ENCODE measurements at regions not wholly inside any gene's neighbourhood (a gene's known extent, or its start where the extent isn't known, plus 50 kb on each side); places are given as distances from the start of the nearest gene placed in this dataset.

DNA sequence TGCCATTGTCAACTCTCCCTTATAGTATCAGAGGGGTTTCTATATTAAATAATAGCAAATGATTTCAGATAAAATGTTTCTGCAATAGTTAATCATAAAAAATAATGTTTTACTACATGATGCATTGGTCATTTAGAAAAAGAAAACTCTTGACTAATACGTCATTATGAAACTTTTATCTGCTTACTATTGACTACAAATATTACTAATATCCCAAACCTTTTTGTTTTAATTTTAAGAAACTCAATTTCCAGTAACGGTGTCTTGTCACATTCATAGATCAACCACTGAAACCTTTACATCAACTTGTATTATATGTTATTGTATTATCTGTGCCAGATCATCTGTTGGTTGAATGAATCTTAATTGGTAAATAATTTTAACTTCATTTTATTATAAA lies 482.9 kb upstream of the SLC35B3 start:
- POLR2A ChIA-PET, result no interaction called here
- no peak overlapping the region for H3K9ac ChIP-seq (ENCODE audit: low read length)
- no peaks in the 10 kb centered on the region for H4K20me1 ChIP-seq (ENCODE audit: insufficient read depth)
- intact Hi-C loops (cut with micrococcal nuclease), result no loop called here
- RAD21 ChIA-PET (ENCODE audit: low non-redundant PET in 1 of 2, low total read pairs in 2 of 2, uncharacterized antibody in 2 of 2, unreplicated experiment in 2 of 2), result no interaction called here
- no peak overlapping the region for H3K27ac ChIP-seq (ENCODE audit: low read depth, low read length)
- H3K4me2 ChIP-seq (ENCODE audit: low read length), result no peak overlapping the region
- no peaks in the 10 kb centered on the region for H3K36me3 ChIP-seq (ENCODE audit: control insufficient read depth in 1 of 2, insufficient read depth in 2 of 2, low read length in 2 of 2)
- TF ChIP-seq SRF (IDR thresholded peaks at IDR 0.05; ENCODE audit: low read depth), result no peak
- TF ChIP-seq, protein P1, sequence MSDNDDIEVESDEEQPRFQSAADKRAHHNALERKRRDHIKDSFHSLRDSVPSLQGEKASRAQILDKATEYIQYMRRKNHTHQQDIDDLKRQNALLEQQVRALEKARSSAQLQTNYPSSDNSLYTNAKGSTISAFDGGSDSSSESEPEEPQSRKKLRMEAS (IDR thresholded peaks at IDR 0.05), result no peak
- TF ChIP-seq EGR1 (IDR thresholded peaks at IDR 0.05; ENCODE audit: low read depth), result no peak
- no peak for TF ChIP-seq YY1 (IDR thresholded peaks at IDR 0.05; ENCODE audit: extremely low read depth, insufficient replicate concordance, low read depth, low read length)
- TF ChIP-seq, protein P2, sequence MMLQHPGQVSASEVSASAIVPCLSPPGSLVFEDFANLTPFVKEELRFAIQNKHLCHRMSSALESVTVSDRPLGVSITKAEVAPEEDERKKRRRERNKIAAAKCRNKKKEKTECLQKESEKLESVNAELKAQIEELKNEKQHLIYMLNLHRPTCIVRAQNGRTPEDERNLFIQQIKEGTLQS (IDR thresholded peaks at IDR 0.05), result no peak
- TF ChIP-seq CBX3 (IDR thresholded peaks at IDR 0.05; ENCODE audit: low read depth), result no peak
- no peak for TF ChIP-seq TCF7L2 (IDR thresholded peaks at IDR 0.05; ENCODE audit: borderline replicate concordance, extremely low read depth, insufficient read depth, insufficient read length)
- no peak for TF ChIP-seq FOSL1 (IDR thresholded peaks at IDR 0.05; ENCODE audit: low read depth)
- TF ChIP-seq ZFX (IDR thresholded peaks at IDR 0.05), result no peak
- no peak for TF ChIP-seq POLR2AphosphoS5 (IDR thresholded peaks at IDR 0.05; ENCODE audit: low read depth, low read length)
- no peak for TF ChIP-seq EZH2 (IDR thresholded peaks at IDR 0.05)
- CTCF ChIA-PET, result no interaction called here
- no TSS peak for BruUV-seq (replicated peaks)
- H3K27me3 ChIP-seq (ENCODE audit: insufficient read depth, low read length), result no peaks in the 10 kb centered on the region
- no peaks in the 10 kb centered on the region for H3K79me2 ChIP-seq (ENCODE audit: insufficient read depth, low read length)
- no peaks in the 10 kb centered on the region; a peak in 1 of 4 replicates for H3K9me3 ChIP-seq (ENCODE audit: control insufficient read depth in 1 of 2, insufficient read depth in 1 of 2, low read depth in 1 of 2, low read length in 2 of 2)
- ATAC-seq (no peak), DNase-seq (ENCODE audit: low read depth, low spot score) (no peak)
- no peak overlapping the region for H2AFZ ChIP-seq (ENCODE audit: low read depth, low read length, poor library complexity, severe bottlenecking)
- H3K9me2 ChIP-seq (ENCODE audit: insufficient read depth), result no peaks in the 10 kb centered on the region
- H3K4me1 ChIP-seq (ENCODE audit: control insufficient read depth in 1 of 2, insufficient read depth in 2 of 2, low read length in 2 of 2), result no peaks in the 10 kb centered on the region
- H3K4me3 ChIP-seq (replicated peaks in 1 of 2; ENCODE audit: low read depth in 1 of 2, low read length in 2 of 2), result no peak overlapping the region

DNA sequence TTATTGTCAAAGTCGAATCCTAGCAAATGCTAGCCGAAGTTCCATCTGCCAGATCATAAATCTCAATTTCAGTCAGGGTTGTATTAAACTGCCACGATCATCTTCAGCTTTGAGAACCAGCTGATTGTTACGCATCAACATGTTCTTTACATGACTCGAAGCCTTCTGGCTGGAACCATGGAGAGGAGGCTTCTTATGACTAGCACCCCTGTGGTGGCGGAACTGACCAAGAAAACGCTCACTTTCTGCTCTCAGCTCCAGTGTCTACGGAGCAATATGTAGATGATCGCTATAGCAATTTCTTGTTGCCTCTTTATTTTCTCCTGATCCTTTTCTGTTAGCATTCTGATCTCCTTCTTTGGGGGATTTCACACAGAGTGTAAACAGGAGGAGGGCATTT lies 479.4 kb upstream of the SLC35B3 start:
- intact Hi-C loops (cut with micrococcal nuclease), result no loop called here
- TF ChIP-seq ELF1 (IDR thresholded peaks at IDR 0.05; ENCODE audit: borderline replicate concordance, low read depth) (no peak), CEBPB (IDR thresholded peaks at IDR 0.05; ENCODE audit: low read depth) (no peak), EGR1 (IDR thresholded peaks at IDR 0.05; ENCODE audit: low read depth) (no peak), ZFX (IDR thresholded peaks at IDR 0.05) (no peak), YY1 (IDR thresholded peaks at IDR 0.05; ENCODE audit: extremely low read depth, insufficient replicate concordance, low read depth, low read length) (no peak), TCF7L2 (IDR thresholded peaks at IDR 0.05; ENCODE audit: borderline replicate concordance, extremely low read depth, insufficient read depth, insufficient read length) (no peak), POLR2A (IDR thresholded peaks at IDR 0.05; ENCODE audit: borderline replicate concordance, extremely low read depth, insufficient read depth, insufficient read length) (no peak), JUND (IDR thresholded peaks at IDR 0.05) (no peak), RAD21 (IDR thresholded peaks at IDR 0.05; ENCODE audit: low read depth) (no peak), ZNF274 (IDR thresholded peaks at IDR 0.05; ENCODE audit: low read depth, low read length) (no peak)
- TF ChIP-seq, protein P3, sequence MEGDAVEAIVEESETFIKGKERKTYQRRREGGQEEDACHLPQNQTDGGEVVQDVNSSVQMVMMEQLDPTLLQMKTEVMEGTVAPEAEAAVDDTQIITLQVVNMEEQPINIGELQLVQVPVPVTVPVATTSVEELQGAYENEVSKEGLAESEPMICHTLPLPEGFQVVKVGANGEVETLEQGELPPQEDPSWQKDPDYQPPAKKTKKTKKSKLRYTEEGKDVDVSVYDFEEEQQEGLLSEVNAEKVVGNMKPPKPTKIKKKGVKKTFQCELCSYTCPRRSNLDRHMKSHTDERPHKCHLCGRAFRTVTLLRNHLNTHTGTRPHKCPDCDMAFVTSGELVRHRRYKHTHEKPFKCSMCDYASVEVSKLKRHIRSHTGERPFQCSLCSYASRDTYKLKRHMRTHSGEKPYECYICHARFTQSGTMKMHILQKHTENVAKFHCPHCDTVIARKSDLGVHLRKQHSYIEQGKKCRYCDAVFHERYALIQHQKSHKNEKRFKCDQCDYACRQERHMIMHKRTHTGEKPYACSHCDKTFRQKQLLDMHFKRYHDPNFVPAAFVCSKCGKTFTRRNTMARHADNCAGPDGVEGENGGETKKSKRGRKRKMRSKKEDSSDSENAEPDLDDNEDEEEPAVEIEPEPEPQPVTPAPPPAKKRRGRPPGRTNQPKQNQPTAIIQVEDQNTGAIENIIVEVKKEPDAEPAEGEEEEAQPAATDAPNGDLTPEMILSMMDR (IDR thresholded peaks at IDR 0.05 in 2 of 3, conservative IDR thresholded peaks at IDR 0.05 in 1 of 3; ENCODE audit: borderline replicate concordance in 1 of 3, insufficient read depth in 1 of 3, low read depth in 2 of 3, low read length in 2 of 3), result no peak
- TF ChIP-seq, protein P4, sequence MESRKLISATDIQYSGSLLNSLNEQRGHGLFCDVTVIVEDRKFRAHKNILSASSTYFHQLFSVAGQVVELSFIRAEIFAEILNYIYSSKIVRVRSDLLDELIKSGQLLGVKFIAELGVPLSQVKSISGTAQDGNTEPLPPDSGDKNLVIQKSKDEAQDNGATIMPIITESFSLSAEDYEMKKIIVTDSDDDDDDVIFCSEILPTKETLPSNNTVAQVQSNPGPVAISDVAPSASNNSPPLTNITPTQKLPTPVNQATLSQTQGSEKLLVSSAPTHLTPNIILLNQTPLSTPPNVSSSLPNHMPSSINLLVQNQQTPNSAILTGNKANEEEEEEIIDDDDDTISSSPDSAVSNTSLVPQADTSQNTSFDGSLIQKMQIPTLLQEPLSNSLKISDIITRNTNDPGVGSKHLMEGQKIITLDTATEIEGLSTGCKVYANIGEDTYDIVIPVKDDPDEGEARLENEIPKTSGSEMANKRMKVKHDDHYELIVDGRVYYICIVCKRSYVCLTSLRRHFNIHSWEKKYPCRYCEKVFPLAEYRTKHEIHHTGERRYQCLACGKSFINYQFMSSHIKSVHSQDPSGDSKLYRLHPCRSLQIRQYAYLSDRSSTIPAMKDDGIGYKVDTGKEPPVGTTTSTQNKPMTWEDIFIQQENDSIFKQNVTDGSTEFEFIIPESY (IDR thresholded peaks at IDR 0.05; ENCODE audit: extremely low read depth, insufficient replicate concordance, low read length), result no peak

More for the DNA sequence above, 479.4 kb upstream of the SLC35B3 start:
- Histone ChIP-seq H3K36me3 (ENCODE audit: control insufficient read depth in 1 of 2, insufficient read depth in 2 of 2, low read length in 2 of 2) (no peaks in the 10 kb centered on the region), H3K4me1 (ENCODE audit: control insufficient read depth in 1 of 2, insufficient read depth in 2 of 2, low read length in 2 of 2) (no peaks in the 10 kb centered on the region), H3K79me2 (ENCODE audit: insufficient read depth, low read length) (no peaks in the 10 kb centered on the region), H3K9me3 (ENCODE audit: control insufficient read depth in 1 of 2, insufficient read depth in 1 of 2, low read depth in 1 of 2, low read length in 2 of 2) (peaks cover 0 to 7% of the 10 kb centered on the region in 2 experiments; a peak in 1 of 4 replicates), H4K20me1 (ENCODE audit: insufficient read depth) (no peaks in the 10 kb centered on the region), H3K9me2 (ENCODE audit: insufficient read depth) (no peaks in the 10 kb centered on the region), H3K27ac (ENCODE audit: low read depth, low read length) (no peak overlapping the region), H2AFZ (ENCODE audit: low read depth, low read length, poor library complexity, severe bottlenecking) (no peak overlapping the region), H3K27me3 (ENCODE audit: insufficient read depth, low read length) (no peaks in the 10 kb centered on the region), H3K4me3 (replicated peaks in 1 of 2; ENCODE audit: low read depth in 1 of 2, low read length in 2 of 2) (no peak overlapping the region), H3K4me2 (ENCODE audit: low read length) (no peak overlapping the region), H3K9ac (ENCODE audit: low read length) (no peak overlapping the region)
- ATAC-seq (no peak), DNase-seq (ENCODE audit: low read depth, low spot score) (no peak)
- RAD21 ChIA-PET (ENCODE audit: low non-redundant PET in 1 of 2, low total read pairs in 2 of 2, uncharacterized antibody in 2 of 2, unreplicated experiment in 2 of 2), result no interaction called here
- no TSS peak for BruUV-seq (replicated peaks)
- CTCF ChIA-PET, result no interaction called here
- POLR2A ChIA-PET, result no interaction called here
